ENCODE measurements at regions not wholly inside any gene's neighbourhood (a gene's known extent, or its start where the extent isn't known, plus 50 kb on each side); places are given as distances from the start of the nearest gene placed in this dataset.

GRCh38 chr2:139885921-139886498, 1105.8 kb upstream of the NXPH2 start:
- Histone ChIP-seq H3K4me3 (ENCODE audit: low read depth, low read length) (no peak overlapping the region), H3K4me1 (ENCODE audit: insufficient read depth) (no peaks in the 10 kb centered on the region), H3K36me3 (ENCODE audit: insufficient read depth) (no peaks in the 10 kb centered on the region), H3K27ac (ENCODE audit: low read depth) (no peak overlapping the region)
- 85% methylated on average over 2 of the region's 2 CpGs for WGBS
- no peak for DNase-seq (ENCODE audit: extremely low spot score)

- H3K27ac ChIP-seq (ENCODE audit: low read depth): no peak overlapping the region
- 55% methylated on average over 3 of the region's 3 CpGs for WGBS
- H3K36me3 ChIP-seq (ENCODE audit: insufficient read depth): no peaks in the 10 kb centered on the region
- no peak for DNase-seq (ENCODE audit: extremely low spot score)
- H3K4me1 ChIP-seq (ENCODE audit: insufficient read depth): no peaks in the 10 kb centered on the region
- H3K4me3 ChIP-seq (ENCODE audit: low read depth, low read length): no peak overlapping the region
Observed at GRCh38 chr2:139876964-139877363, 1096.8 kb upstream of the NXPH2 start.

GRCh38 chr2:139876321-139876720, 1096.1 kb upstream of the NXPH2 start:
- Histone ChIP-seq H3K36me3 (ENCODE audit: insufficient read depth) (no peaks in the 10 kb centered on the region), H3K27ac (ENCODE audit: low read depth) (no peak overlapping the region), H3K4me3 (ENCODE audit: low read depth, low read length) (no peak overlapping the region), H3K4me1 (ENCODE audit: insufficient read depth) (no peaks in the 10 kb centered on the region)
- WGBS: 93% methylated on average over 2 of the region's 2 CpGs
- no peak for DNase-seq (ENCODE audit: extremely low spot score)

- Histone ChIP-seq H3K36me3 (ENCODE audit: insufficient read depth) (no peaks in the 10 kb centered on the region), H3K27ac (ENCODE audit: low read depth) (no peak overlapping the region), H3K4me3 (ENCODE audit: low read depth, low read length) (no peak overlapping the region), H3K4me1 (ENCODE audit: insufficient read depth) (no peaks in the 10 kb centered on the region)
- 93% methylated on average over 4 of the region's 4 CpGs for WGBS
- no peak for DNase-seq (ENCODE audit: extremely low spot score)
Observed at GRCh38 chr2:139872503-139872902, 1092.3 kb upstream of the NXPH2 start.

GRCh38 chr2:139872032-139872431, 1091.8 kb upstream of the NXPH2 start:
- H3K4me3 ChIP-seq (ENCODE audit: low read depth, low read length): no peak overlapping the region
- H3K4me1 ChIP-seq (ENCODE audit: insufficient read depth): no peaks in the 10 kb centered on the region
- no peaks in the 10 kb centered on the region for H3K36me3 ChIP-seq (ENCODE audit: insufficient read depth)
- H3K27ac ChIP-seq (ENCODE audit: low read depth): no peak overlapping the region
- 93% methylated on average over 8 of the region's 8 CpGs for WGBS
- no peak for DNase-seq (ENCODE audit: extremely low spot score)

GRCh38 chr2:139867601-139868226, 1087.5 kb upstream of the NXPH2 start:
- Histone ChIP-seq H3K36me3 (ENCODE audit: insufficient read depth) (no peaks in the 10 kb centered on the region), H3K4me3 (ENCODE audit: low read depth, low read length) (no peak overlapping the region)
- WGBS: 72% methylated on average over 2 of the region's 2 CpGs

GRCh38 chr2:139864821-139865302, 1084.7 kb upstream of the NXPH2 start:
- no peaks in the 10 kb centered on the region for H3K36me3 ChIP-seq (ENCODE audit: insufficient read depth)
- no peaks in the 10 kb centered on the region for H3K4me1 ChIP-seq (ENCODE audit: insufficient read depth)
- WGBS: 73% methylated on average over 6 of the region's 6 CpGs
- DNase-seq (ENCODE audit: extremely low spot score): no peak
- no peak overlapping the region for H3K4me3 ChIP-seq (ENCODE audit: low read depth, low read length)
- H3K27ac ChIP-seq (ENCODE audit: low read depth): no peak overlapping the region

More at GRCh38 chr2:139867601-139868226, 1087.5 kb upstream of the NXPH2 start:
- Histone ChIP-seq H3K4me1 (ENCODE audit: insufficient read depth) (no peaks in the 10 kb centered on the region), H3K27ac (ENCODE audit: low read depth) (no peak overlapping the region)
- no peak for DNase-seq (ENCODE audit: extremely low spot score)

GRCh38 chr2:139854769-139855483, 1074.7 kb upstream of the NXPH2 start:
- no peak overlapping the region for H3K4me3 ChIP-seq (ENCODE audit: low read depth, low read length)
- H3K27ac ChIP-seq (ENCODE audit: low read depth): no peak overlapping the region
- no peak for DNase-seq (ENCODE audit: extremely low spot score)
- no peaks in the 10 kb centered on the region for H3K4me1 ChIP-seq (ENCODE audit: insufficient read depth)
- no peaks in the 10 kb centered on the region for H3K36me3 ChIP-seq (ENCODE audit: insufficient read depth)
- 94% methylated on average over 3 of the region's 3 CpGs for WGBS

GRCh38 chr2:139850254-139850890, 1070.2 kb upstream of the NXPH2 start:
- Histone ChIP-seq H3K4me3 (ENCODE audit: low read depth, low read length) (no peak overlapping the region), H3K27ac (ENCODE audit: low read depth) (no peak overlapping the region), H3K4me1 (ENCODE audit: insufficient read depth) (no peaks in the 10 kb centered on the region), H3K36me3 (ENCODE audit: insufficient read depth) (no peaks in the 10 kb centered on the region)
- DNase-seq (ENCODE audit: extremely low spot score): no peak
- WGBS: 42% methylated on average over 1 of the region's 1 CpG

- Histone ChIP-seq H3K4me3 (ENCODE audit: low read depth, low read length) (no peak overlapping the region), H3K27ac (ENCODE audit: low read depth) (no peak overlapping the region), H3K36me3 (ENCODE audit: insufficient read depth) (no peaks in the 10 kb centered on the region), H3K4me1 (ENCODE audit: insufficient read depth) (no peaks in the 10 kb centered on the region)
- WGBS: 86% methylated on average over 4 of the region's 4 CpGs
- DNase-seq (ENCODE audit: extremely low spot score): no peak
Observed at GRCh38 chr2:139836769-139837168, 1056.6 kb upstream of the NXPH2 start.

- Histone ChIP-seq H3K36me3 (ENCODE audit: insufficient read depth) (no peaks in the 10 kb centered on the region), H3K4me3 (ENCODE audit: low read depth, low read length) (no peak overlapping the region), H3K27ac (ENCODE audit: low read depth) (no peak overlapping the region), H3K4me1 (ENCODE audit: insufficient read depth) (no peaks in the 10 kb centered on the region)
- no peak for DNase-seq (ENCODE audit: extremely low spot score)
- WGBS: 54% methylated on average over 2 of the region's 2 CpGs
Observed at GRCh38 chr2:139835101-139835500, 1054.9 kb upstream of the NXPH2 start.

- H3K4me1 ChIP-seq (ENCODE audit: insufficient read depth): no peaks in the 10 kb centered on the region
Observed at GRCh38 chr2:139828011-139828410, 1047.8 kb upstream of the NXPH2 start.

GRCh38 chr2:139825726-139826125, 1045.5 kb upstream of the NXPH2 start:
- no peak overlapping the region for H3K27ac ChIP-seq (ENCODE audit: low read depth)
- H3K4me3 ChIP-seq (ENCODE audit: low read depth, low read length): no peak overlapping the region
- no peak for DNase-seq (ENCODE audit: extremely low spot score)
- no peaks in the 10 kb centered on the region for H3K4me1 ChIP-seq (ENCODE audit: insufficient read depth)
- no peaks in the 10 kb centered on the region for H3K36me3 ChIP-seq (ENCODE audit: insufficient read depth)
- WGBS: 62% methylated on average over 1 of the region's 1 CpG

More at GRCh38 chr2:139828011-139828410, 1047.8 kb upstream of the NXPH2 start:
- Histone ChIP-seq H3K4me3 (ENCODE audit: low read depth, low read length) (no peak overlapping the region), H3K27ac (ENCODE audit: low read depth) (no peak overlapping the region), H3K36me3 (ENCODE audit: insufficient read depth) (no peaks in the 10 kb centered on the region)
- whole genome bisulfite sequencing: 71% methylated on average over 3 of the region's 3 CpGs
- DNase-seq (ENCODE audit: extremely low spot score): no peak
